ENCODE measurements at regions not wholly inside any gene's neighbourhood (a gene's known extent, or its start where the extent isn't known, plus 50 kb on each side); places are given as distances from the start of the nearest gene placed in this dataset.
"Not testable (repeated sequence)": the region's sequence is repeated elsewhere in the genome, so short reads cannot be mapped to it uniquely, and the experiment has no call there.

- DNase-seq, result no peak
Observed at GRCh38 chr13:19061278-19061677, 120.3 kb downstream of the TUBA3C start.

- no peak for DNase-seq
Observed at GRCh38 chr13:19060311-19061002, 121.2 kb downstream of the TUBA3C start.

DNA sequence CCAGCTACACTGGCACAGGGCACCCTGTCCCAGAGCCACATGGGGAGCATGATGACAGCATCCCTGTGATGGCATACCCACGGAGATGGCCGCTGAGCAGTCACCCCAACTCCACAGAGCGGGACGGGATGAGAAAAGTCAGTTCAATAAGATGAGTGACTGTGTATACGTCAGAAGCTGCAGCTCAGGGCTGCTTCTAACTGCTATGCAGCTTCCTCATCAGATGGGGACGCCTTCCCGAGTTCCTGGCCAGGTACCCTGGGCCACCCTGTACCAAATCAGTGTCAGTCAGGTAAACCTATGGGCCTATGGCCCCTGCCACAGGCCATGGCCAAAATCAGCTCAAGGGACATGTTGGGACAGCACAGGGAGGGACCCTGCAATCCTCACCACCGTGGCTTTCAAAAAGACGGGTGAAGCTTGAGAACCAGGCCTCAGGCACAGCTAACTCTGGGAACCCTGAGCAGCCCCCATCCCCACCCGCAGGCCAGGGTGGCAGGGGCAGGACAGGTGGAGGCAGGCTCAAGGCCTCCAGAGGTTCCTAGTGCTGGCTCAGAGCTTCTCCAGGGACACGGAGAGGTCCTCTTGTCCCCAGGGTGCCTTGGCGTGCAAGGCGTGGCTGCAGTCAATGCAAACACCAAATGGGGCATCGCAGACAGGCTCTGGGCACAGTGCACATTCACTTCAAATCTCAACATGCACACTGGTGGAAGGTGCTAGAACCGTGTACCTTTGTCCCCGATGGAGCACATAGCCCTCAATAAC lies 122.4 kb downstream of the TUBA3C start:
- no peak for DNase-seq

DNA sequence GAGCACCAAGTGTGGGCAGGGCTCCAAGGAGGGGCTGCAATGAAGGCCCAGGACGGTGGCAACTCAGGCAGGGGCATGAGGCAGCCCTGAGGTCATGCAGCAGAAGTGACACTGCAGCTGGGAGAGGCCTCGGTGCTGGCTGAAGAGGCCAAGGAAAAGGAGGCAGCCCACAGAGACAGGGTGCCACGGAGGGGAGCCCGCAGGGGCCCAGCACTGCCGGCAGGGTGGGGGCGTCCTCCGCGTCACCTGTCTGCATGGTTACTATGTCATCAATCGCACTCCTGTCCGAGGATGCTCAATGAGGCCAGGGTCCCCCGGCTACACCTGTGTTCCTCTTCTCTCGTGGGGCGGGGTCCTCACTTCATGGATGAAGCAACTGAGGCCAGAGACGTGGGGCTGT lies 123.1 kb downstream of the TUBA3C start:
- DNase-seq, result no peak

GRCh38 chr13:19057588-19058340 lies 123.9 kb downstream of the TUBA3C start:
- DNase-seq, result no peak

GRCh38 chr13:19056984-19057490 lies 124.6 kb downstream of the TUBA3C start:
- no peak for DNase-seq

GRCh38 chr13:19056355-19056880 lies 125.2 kb downstream of the TUBA3C start:
- no peak for DNase-seq

GRCh38 chr13:19055611-19056010 lies 126.0 kb downstream of the TUBA3C start:
- DNase-seq, result no peak

DNA sequence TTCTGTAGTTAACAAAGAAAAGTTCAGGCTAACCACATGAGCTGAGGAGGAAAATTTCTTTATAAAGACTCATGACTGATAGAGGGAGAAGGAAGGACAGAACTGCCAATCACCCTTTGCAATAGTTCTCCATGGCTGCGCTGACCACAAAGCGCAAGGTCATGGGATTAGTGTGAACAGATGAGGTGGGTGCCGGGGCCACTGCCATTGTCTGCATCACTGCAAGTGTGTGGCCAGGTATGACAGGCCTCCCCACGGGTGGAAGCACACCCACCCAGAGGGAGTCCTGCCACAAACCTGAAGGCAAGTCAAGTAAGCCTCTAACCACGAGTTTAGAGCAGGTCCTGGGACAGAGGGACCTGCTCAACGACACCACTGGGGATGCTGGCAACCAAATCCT lies 128.1 kb downstream of the TUBA3C start:
- DNase-seq, result no peak

- DNase-seq, result no peak
Observed at GRCh38 chr13:19052931-19053330, 128.7 kb downstream of the TUBA3C start.

GRCh38 chr13:19052180-19052579 lies 129.4 kb downstream of the TUBA3C start:
- DNase-seq, result no peak

GRCh38 chr13:19050901-19051300 lies 130.7 kb downstream of the TUBA3C start:
- no peak for DNase-seq

GRCh38 chr13:19049624-19050023 lies 132.0 kb downstream of the TUBA3C start:
- DNase-seq, result not testable (repeated sequence)

GRCh38 chr13:19048381-19048780 lies 133.2 kb downstream of the TUBA3C start:
- no peak for DNase-seq

DNA sequence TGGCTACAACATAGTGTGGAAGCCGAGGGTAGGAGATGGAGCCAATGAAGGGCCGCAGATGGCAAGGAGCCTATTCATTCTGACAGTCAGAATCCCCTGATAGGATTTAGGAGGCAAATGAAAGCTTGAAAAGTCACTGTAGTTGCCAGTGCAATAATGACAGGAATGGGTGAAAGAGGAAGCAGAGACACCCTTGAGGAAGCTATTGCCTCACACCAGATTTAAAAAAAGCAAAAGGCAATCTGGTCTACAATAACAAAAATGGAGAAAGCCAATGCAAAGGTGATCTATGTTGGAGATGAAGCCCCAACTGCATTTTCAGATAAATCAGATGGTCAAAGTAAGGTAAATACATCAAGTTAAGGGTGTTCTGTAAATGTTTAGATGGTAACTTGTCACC lies 158.5 kb downstream of the TUBA3C start:
- no peak for DNase-seq

DNA sequence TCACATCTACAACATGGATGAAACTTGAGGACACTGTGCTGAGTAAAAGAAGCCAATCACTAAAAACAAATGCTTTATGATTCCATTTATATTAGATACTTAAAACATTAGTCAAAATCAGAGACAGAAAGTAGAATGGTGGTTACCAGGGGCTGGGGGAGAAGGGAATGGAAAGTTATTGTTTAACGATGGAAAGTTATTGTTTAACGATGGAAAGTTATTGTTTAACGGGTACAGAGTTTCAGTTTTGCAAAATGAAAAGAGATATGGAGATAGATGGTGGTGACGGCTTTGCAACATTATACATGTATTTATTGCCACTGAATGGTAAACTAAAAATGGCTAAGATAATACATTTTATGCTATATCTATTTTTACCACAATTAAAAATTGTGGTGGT lies 160.6 kb downstream of the TUBA3C start:
- DNase-seq, result no peak

- DNase-seq, result peak; percentile 3
Observed at GRCh38 chr13:18998389-18998788, 183.2 kb downstream of the TUBA3C start.

GRCh38 chr13:18996627-18997051 lies 185.0 kb downstream of the TUBA3C start:
- DNase-seq, result no peak

GRCh38 chr13:18996221-18996620 lies 185.4 kb downstream of the TUBA3C start:
- no peak for DNase-seq

DNA sequence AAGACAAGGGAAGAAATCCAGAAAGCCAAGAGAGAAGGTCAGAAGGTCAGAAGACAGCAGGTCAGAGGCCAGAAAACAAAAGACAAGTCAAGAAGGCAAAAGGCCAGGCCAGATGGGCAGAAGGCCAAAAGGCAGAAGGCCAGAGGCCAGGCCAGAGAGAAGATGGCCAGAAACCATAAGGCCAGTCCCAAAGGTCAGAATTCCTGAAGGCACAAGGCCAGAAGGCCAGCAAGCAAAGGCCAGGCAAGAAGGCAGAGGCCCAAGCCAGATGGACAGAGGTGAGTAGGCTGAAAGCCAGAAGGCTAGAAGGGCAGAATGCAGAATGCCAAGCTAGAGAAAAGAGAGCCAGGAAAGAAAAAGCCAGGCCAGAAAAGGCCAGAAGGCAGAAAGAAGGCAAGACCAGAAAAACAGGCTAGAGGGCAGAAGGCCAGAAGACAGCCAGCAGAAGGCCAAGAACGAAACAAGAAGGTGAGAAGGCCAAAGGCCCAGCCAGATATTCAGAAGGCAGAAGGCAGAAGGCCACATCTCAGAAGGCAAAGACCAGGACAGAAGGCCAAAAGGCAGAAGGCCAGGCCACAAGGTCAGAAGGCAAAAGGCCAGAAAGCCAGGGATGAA lies 186.3 kb downstream of the TUBA3C start:
- DNase-seq, result no peak

- DNase-seq, result no peak
Observed at GRCh38 chr13:18993884-18994660, 187.6 kb downstream of the TUBA3C start.

- DNase-seq, result no peak
Observed at GRCh38 chr13:18992791-18993190, 188.8 kb downstream of the TUBA3C start.

All from stimulated activated CD4-positive, alpha-beta T cell treated with anti-CD3 and anti-CD28 coated beads, Interleukin-15, amount 100 ng/mL, for 24 hours (primary cell).